Fibroblast of skin of right quadriceps (primary cell): ENCODE measurements at regions not wholly inside any gene's neighbourhood (a gene's known extent, or its start where the extent isn't known, plus 50 kb on each side); places are given as distances from the start of the nearest gene placed in this dataset.
"Not testable (repeated sequence)": the region's sequence is repeated elsewhere in the genome, so short reads cannot be mapped to it uniquely, and the experiment has no call there.

ENCODE experiments used
- DNase-seq: peaks from one replicate; pipeline ENCODE4 v3.0.0-alpha.2; 2013

DNA sequence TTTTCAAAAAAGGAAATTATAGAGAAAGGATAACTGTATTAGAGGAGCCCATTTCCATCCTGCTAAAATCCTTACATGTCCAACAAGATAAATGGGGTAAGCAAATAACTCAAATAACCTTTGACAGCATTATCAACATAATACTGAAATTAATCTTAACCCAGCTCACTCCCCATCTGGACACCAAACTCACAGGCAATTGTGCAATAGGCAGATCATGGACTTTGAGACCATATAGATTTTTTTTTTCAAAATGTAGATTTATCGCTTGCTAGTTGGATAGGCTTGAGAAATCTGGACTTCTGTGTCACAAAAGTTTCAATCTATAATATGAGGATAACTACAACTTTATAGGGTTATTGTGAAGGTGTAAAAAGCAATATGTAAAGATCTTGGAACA lies 134.4 kb upstream of the ASCC3 start:
- no peak for DNase-seq

DNA sequence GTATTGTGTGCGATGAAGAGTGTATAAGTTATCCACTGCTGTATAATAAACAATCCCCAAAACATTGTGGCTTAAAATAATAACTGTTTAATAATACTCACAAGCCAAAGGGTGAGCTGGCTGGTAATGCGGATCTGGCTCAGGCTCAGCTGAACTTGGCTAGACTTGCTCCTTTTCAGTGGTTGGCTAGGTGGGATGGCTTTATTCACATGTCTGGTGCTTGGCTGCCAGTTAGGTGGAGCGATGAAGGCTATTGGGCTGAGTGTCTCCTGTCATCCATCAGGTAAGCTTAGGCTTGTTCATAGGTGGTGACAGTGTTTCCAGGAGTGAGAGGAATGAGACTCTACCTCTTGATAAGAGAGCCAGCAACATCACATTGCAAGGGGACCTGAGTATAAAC lies 135.0 kb upstream of the ASCC3 start:
- DNase-seq: no peak

DNA sequence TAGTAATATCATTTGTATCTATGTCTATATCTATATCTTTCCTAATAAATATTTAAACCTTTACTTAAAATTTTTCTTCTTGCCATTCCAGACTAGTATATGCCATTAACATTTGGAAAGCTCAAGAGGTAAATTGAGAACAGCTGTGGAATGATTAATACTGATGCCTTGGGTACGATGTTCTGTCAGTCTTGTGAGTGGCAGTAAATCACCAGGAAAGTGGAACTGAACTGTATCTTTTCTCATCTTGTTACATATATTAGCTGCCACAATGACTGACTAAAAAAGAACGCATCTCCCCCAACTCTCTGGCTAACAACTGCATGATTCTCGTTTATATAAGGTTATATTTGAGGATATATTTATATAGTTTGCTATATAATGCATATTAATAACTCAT lies 137.0 kb upstream of the ASCC3 start:
- DNase-seq: no peak

DNA sequence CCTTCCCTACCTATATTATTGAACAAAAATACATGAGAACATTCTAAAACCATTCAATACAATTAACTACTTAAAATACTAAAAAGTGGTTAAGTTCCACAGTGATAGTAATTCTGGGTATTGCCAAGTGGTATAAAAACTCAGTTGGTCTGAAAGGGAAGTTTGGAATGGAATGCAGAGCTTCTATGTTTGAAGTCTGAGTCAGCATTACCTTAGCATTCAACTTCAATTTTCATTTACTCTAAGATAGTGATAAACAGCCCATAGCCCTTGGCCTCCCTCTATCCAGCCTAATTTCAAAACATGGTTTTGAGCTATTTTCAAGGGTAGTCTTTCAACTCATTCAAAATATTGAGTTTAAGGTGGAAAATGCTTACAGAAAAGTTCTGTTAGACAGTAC lies 140.4 kb upstream of the ASCC3 start:
- DNase-seq: no peak

DNA sequence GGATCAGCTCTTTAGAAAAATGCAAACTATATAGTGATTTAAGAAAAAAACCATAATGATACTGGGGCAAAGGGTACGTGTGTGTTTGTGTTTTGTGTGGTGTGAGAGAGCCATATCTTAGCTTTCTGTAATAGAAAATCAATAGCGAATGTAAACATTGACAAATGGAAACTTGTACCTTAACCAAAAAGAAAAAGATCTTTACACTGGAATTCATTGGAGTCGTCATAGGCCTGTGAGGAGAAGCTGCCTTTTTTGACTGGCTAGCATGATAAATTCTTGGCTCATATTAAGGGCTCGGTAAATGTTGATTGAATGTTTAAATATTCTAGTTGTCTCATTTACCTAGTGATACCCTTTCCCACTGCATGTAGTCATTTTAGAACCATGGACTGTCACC lies 161.8 kb upstream of the ASCC3 start:
- no peak for DNase-seq

DNA sequence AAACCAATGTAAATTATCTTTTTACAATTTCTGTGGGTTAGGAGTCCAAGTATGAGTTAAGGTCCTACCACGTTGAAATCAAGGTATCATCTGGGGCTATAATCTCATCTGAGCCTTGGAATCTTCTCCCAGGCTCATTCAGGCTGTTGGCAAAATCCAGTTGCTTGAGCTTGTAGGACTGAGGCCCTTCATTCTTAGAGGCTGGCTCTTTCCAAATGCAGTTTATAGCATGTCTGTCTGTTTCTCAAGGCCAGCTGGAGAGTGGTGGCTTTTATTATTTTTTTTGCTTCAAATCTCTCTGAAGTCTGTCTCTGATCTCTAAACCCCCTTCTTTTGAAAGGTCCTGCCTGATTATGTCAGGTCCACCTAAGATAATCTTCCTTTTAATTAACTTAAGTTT lies 177.2 kb upstream of the ASCC3 start:
- DNase-seq: no peak

DNA sequence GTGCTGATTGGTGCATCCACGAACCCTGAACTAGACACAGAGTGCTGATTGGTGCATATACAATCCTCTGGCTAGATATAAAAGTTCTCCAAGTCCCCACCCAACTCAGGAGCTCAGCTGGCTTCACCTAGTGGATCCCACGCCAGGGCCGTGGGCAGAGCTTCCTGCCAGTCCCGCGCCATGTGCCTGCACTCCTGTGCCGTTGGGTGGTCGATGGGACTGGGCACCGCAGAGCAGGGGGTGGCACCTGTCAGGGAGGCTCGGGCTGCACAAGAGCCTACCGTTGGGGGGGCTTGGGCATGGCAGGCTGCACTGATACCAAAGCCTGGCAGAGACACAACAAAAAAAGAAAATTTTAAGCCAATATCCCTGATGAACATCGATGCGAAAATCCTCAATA lies 185.4 kb upstream of the ASCC3 start:
- DNase-seq: no peak

DNA sequence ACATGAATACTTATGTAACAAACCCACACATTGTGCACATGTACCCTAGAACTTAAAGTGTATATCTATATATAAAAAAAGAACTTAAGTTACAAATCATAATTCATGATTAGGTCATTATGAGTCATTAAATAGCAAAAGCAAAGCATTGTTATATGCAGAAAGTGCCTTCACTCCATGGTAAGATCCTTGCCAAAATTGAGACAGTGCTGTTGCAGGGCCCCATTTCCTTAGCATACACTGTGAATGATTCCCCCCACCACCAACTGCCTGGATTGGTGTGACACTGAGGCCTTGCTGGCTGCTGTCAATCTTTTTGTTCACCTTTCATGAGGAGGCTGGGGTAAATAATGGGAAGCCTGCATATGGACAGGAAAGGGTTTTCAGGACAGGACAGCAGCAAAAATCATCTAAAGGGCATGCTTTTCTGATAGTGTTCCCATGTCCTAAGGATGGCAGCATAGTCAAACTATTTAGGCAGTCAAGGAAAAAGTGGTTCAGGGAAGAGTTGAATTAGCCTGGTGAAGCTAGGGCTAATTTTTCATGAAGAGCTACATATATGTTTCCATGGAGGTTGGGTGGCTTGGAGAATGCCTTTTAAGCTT lies 188.2 kb upstream of the ASCC3 start:
- no peak for DNase-seq

DNA sequence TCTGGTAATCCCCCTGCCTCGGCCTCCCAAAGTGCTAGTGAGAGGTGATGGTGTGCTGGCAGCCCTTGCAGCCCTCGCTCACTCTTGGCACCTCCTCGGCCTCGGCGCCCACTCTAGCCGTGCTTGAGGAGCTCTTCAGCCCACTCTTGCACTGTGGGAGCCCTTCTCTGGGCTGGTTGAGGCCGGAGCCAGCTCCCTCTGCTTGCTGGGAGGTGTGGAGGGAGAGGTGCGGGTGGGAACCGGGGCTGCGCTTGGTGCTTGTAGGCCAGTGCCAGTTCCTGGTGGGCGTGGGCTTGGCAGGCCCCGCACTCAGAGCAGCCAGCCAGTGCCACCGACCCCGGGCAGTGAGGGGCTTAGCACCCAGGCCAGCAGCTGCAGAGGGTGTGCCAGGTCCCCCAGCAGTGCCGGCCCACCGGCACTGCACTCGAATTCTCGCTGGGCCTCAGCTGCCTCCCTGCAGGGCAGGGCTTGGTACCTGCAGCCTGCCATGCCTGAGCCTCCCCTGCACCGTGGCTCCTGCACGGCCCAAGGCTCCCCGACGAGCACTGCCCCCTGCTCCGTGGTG lies 189.0 kb upstream of the ASCC3 start:
- DNase-seq: no peak

DNA sequence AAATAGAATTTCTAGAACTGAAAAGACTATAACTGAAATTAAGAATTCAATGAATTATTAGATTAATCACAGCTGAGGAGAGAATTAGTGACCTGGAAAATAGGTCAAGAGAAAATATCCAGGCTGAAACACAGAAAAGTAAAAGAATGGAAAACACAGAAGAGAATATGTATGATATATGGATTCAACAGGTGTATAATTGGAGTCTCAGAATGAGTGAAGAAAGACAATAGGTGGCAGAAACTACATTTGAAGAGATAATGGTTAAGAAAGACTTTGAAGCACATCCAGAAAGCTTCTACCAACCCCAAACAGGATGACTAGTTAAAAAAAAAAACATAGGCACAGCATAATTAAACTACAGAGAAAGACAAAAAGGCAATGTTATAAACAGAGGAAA lies 196.2 kb upstream of the ASCC3 start:
- no peak for DNase-seq

DNA sequence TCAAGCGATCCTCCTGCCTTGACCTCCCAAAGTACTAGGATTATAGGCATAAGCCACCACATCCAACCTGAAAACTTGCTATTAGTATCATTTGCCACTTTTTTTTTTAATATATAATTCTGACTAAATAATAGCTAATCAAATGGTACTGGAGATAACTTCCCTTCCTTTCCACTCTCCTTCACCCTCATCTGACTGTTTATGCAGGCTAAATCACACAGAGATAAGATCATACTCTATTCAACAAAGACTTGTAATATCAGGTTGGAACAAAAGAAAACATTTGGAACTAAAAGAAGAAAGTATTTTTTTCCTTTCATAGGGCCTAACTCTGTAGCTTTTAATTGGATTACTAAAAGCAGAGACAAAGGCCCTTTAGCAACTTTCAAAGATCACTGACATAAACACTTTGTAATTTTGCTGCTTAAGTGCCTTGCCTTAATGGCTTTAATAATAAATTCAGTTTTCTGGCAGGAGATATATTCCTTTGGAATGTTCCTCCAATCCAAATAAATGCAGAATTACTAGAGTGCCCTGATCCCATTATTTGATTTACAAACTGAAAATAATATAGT lies 198.7 kb upstream of the ASCC3 start:
- DNase-seq: no peak

DNA sequence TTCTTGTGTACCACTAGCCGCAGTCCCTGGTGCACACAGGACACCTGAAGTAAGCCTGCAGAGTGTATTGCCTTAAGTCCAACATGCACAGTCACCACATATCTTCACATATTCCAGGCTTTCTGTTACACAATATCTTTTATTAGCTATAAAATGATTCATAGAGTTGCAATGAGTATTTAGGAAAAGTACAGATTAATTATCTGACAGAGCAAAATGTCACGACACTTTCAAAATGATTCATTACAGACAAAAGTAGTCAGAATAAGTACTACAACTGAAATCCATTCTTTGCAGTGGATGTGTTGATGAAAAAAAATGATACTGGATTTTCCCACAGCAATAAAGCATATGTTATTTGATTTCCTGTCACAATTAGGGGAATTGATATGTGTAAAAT lies 199.5 kb upstream of the ASCC3 start:
- DNase-seq: peak; percentile 78

DNA sequence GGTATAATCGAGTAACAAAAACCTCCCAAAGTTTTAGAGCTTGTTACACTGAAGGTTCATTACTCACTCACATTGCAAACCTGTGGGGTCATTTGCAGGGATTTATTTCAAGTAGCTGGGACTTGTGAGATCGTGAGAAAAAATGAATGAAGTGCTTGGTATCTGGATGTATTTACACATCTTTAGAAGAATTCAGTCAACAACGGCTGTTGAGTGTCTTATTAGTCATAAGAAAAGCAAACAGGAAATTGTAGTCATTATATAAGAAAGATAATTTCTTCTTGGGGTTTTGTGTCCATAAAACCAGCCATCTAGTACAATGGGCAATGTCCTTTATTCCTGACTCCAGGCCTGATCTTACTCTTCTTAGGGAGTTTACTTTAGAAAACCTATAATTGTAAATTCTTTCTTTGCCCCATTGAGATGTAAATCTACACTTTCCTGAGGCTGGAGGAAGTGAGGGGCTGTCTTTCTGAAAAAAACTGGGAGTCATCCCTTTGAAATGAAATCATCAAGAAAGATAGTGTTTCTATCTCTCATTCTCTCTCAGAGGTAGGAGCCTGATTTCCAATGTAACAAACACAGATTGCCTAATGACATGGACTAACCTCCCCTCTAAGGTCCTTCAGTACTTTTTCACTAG lies 202.5 kb upstream of the ASCC3 start:
- peak; percentile 84 for DNase-seq

DNA sequence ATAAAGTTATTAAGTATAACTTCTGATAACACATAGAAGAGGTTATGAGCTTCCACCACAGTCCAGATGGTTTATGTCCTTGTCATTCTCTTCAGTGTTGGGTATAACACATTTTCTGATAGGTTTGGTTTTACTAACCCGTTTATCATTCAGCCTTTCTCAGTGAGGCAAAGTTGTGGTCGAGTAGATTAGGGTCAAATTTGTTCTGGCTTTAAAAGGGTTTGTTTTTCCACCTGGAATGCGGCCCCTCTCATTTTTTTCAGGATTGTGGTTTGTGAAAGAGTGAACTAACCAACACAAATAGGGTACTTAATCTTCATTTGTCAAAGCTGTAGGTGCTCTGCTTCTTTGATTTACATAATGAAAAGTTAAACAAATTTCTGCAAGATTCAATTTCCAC lies 204.2 kb upstream of the ASCC3 start:
- DNase-seq: peak; percentile 10

DNA sequence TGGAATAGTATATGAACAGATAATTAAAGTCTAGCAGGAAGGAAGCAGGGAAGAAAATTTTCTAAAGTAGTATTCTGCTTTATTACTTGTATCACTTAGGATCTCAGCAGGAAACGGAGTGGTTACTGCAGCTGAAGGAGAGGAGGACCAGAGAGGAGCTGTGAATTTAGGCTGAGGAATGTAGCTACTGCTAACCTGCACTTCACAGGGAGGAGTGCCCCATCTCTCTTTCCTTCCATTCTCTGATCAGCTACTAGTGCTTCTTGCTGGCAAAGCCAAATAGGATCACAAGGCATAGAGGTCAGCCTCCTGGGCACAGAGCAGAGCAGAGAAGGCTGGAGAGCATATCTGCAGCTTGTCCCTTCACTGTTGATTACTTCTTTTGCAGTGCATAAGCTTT lies 205.3 kb upstream of the ASCC3 start:
- DNase-seq: no peak

DNA sequence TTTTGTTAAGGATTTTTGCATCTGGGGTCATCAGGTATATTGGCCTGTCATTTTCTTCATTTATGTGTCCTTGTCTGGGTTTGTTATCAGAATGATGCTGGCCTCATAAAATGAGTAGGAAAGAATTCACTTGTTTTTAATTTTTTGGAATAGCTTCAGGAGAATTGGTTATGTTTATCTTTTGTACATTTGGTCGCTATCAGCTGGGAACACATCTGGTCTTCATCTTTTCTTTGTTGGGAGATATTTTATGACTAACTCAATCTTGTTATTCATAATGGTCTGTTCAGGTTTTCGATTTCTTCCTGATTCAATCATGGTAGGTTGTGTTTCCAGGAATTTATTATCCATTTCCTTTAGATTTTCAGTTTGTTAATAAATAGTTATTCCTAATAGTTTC lies 207.5 kb upstream of the ASCC3 start:
- no peak for DNase-seq

DNA sequence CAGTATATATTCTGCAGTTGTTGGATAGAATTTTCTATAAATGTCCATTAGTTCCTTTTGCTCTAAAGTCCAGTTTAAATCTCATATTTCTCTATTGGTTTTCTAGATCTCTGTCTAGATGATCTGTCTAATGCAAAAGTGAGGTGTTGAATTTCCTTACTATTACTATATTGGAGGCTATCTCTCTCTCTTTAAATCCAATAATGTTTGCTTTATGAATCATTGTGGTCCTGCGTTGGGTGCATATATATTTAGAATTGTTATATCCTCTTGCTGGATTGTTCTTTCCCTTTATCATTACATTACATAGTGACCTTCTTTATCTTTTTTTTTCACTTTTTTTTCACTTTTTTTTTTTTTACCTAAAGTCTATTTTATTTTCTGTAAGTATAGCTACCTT lies 208.5 kb upstream of the ASCC3 start:
- no peak for DNase-seq

DNA sequence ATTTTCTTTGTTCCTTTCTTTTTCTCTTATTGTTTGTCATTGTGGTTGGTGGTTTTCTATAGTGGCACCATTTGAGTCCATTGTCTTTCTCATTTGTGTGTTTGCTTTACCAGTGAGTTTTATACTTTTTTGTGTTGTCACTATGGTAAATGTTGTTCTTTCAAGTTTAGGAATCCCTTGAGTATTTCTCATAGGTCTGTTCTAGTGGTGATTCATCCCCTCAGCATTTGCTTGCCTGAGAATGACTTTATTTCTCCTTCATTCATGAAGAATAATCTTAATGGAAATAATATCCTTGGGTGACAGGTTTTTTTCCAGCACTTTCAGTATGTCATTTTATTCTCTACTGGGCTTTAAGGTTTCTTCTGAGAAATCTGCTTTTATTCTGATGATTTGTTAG lies 209.2 kb upstream of the ASCC3 start:
- no peak for DNase-seq

DNA sequence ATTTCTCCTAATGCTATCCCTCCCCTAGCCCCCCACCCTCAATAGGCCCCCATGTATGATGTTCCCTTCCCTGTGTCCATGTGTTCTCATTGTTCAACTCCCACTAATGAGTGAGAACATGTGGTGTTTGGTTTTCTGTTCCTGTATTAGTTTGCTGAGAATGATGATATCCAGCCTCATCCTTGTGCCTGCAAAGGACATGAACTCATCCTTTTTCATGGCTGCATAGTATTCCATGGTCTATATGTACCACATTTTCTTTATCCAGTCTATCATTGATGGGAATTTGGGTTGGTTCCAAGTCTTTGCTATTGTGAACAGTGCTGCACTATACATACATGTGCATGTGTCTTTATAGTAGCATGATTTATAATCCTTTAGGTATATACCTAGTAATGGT lies 217.5 kb upstream of the ASCC3 start:
- not testable (repeated sequence) for DNase-seq

DNA sequence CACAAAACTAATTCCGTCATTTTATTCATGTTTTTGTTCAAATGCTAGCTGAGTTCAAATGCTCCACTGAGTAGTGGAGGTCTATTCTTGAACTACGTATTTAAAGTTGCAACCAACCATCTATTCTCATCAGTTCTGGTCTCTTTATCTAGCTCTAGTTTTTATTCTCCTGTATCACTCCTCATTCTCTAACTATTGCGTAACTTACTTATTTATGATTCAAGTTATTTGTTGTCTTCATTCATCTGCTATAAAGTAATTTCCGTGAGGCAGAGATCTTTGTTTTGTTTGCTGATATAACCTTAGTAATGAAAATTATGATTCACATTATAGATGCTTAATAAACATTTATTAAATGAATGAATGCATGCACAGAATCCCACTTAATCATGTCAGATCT lies 221.6 kb upstream of the ASCC3 start:
- no peak for DNase-seq

DNA sequence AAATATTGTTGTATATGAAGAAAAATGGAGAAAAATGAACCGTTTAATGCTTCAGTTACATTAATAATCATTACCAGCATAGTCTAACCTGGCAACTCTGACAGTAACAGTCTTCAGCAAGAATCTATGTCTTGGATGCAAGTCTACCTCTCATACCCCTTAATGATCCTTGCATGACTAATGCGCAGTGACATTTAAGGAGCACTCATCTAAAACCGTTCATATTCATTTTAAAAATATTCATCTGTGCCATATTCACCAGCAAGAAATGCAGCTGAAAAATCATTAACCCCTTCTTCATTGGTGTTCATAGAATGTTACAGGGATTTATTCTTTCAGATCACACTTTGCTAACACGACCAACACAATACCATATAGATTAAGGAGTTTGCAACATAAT lies 227.2 kb upstream of the ASCC3 start:
- DNase-seq: peak; percentile 6

DNA sequence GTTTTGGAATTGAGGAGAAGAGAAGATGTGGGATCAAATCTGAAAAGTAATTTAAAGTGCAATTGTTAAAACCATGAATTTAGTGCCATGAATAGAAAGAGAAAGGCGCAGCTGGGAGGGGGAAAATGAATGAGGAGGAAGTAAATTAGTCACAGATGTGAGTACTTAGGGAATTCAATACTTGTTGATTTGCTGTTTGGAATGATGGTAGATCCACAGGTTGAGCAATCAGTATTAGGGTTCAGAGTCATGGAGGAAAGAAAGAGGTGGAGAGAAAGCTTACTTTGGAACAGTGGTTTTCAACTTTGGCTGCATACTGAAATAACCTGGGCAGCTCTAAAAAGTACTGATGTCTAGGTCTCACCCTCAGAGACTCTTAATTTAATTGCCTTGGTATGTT lies 229.7 kb upstream of the ASCC3 start:
- DNase-seq: peak; percentile 49

DNA sequence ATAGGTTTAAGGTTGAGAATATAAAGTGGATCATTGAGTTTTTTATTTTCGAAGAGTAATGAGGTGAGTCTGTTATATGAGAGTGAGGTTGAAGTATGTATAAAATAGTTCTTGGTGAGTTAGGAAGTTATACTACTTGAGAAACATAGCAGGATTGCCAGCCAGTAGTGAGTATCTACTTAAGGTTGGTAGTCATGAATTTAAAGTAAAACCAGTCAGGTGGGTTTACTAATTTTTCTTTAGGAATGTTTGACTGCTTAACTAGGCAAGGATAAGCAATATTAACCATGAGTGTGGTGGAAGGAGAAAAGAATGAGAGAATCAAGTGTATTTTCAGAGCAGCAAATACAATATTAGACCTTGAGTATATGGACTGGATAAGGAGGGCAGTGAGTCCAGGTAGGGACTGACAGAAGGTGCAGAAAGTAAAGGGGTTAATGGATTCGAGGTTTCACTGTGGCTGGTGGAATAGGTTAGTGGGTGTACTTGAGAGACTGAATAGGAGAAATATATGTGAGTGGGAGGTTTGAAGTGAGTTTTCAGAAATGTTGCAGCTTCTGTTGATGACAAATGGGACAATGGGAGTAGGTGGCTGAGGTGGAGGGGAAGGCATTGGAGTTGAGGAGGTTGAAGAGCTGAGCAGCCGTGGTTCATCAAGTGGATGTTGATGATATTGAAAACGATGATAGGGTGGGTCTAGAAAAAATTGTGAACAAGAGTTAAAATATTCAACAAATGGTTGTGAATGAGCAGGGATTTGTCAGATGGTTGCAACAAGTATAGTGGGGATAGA lies 232.5 kb upstream of the ASCC3 start:
- no peak for DNase-seq

DNA sequence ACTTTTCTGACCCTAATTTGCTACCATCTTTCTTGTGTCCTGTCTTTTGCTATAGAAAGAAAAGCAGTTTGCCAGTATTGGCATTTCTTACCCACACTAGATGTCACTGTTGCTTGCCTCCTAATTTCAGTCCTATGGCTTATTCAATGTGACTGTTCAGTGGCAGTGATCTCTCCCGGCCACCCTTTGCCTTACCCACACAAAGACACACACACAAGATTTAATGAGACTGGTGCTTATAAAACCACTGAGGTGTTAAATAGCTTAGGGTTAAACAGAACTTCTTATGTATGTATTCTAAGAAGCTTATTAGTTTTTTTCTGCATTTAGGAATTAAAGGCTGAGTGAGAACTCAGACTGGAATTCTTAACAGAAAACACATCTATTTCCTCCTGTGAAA lies 233.6 kb upstream of the ASCC3 start:
- DNase-seq: peak; percentile 33
